Smooth muscle cell (in vitro differentiated cells): ENCODE measurements at regions not wholly inside any gene's neighbourhood (a gene's known extent, or its start where the extent isn't known, plus 50 kb on each side); places are given as distances from the start of the nearest gene placed in this dataset.

Experiments
- DNase-seq: peaks from one replicate; lab custom pipeline; 2025; ENCODE audit not compliant: unreplicated experiment; lab: John Stamatoyannopoulos, UW
- H2AFZ ChIP-seq: fragments of 200-600 bp; sonication (generic); 2 replicates; pipeline ENCODE4 v1.6.0; 2016; ENCODE audit warnings: antibody characterized with exemption, low read depth, mild to moderate bottlenecking
- H3F3A ChIP-seq: fragments of 200-600 bp; sonication (generic); 2 replicates; pipeline ENCODE4 v1.6.0; 2017; ENCODE audit warnings: antibody characterized with exemption, low read depth
- H3K27ac ChIP-seq: fragments of 200-600 bp; sonication (generic); 2 replicates; pipeline ENCODE4 v1.5.1; 2016; ENCODE audit warnings: low read depth, mild to moderate bottlenecking
- H3K27me3 ChIP-seq: fragments of 200-600 bp; sonication (generic); 2 replicates; pipeline ENCODE4 v1.6.1; 2016; ENCODE audit warnings: low read depth, mild to moderate bottlenecking
- H3K36me3 ChIP-seq: fragments of 200-600 bp; sonication (generic); 2 replicates; pipeline ENCODE4 v1.5.1; 2016; ENCODE audit warnings: low read depth
- H3K4me1 ChIP-seq: fragments of 200-600 bp; sonication (generic); 2 replicates; pipeline ENCODE4 v1.5.1; 2016; ENCODE audit warnings: low read depth
- H3K4me2 ChIP-seq: fragments of 200-600 bp; sonication (generic); 2 replicates; pipeline ENCODE4 v1.6.0; 2016; ENCODE audit warnings: mild to moderate bottlenecking
- H3K4me3 ChIP-seq: fragments of 200-600 bp; sonication (generic); 2 replicates; pipeline ENCODE4 v1.5.1; 2016; ENCODE audit warnings: mild to moderate bottlenecking
- H3K79me2 ChIP-seq: fragments of 200-600 bp; sonication (generic); 2 replicates; pipeline ENCODE4 v1.6.0; 2016; ENCODE audit warnings: low read depth, mild to moderate bottlenecking
- H3K9ac ChIP-seq: fragments of 200-600 bp; sonication (generic); 2 replicates; pipeline ENCODE4 v1.6.0; 2016; ENCODE audit warnings: low read depth
- H3K9me3 ChIP-seq: fragments of 200-600 bp; sonication (generic); replicated peaks from 2 replicates; pipeline ENCODE4 v1.5.1; 2016; ENCODE audit warnings: low read depth
- H4K20me1 ChIP-seq: fragments of 200-600 bp; sonication (generic); 2 replicates; pipeline ENCODE4 v1.6.0; 2016; ENCODE audit warnings: low read depth
- WGBS: methylation state at CpG from one replicate; pipeline ENCODE4 v1.1.7; 2016; ENCODE audit warnings: low lambda C conversion rate; 5-methylcytosine and 5-hydroxymethylcytosine counted together
- TF ChIP-seq, protein P1 (sequence below): fragments of 200-600 bp; sonication (generic); IDR thresholded peaks from 2 replicates; pipeline ENCODE4 v1.5.1; 2017; ENCODE audit warnings: borderline replicate concordance, mild to moderate bottlenecking, antibody characterized with exemption; ENCODE audit not compliant: insufficient read depth, poor library complexity, severe bottlenecking

DNA sequence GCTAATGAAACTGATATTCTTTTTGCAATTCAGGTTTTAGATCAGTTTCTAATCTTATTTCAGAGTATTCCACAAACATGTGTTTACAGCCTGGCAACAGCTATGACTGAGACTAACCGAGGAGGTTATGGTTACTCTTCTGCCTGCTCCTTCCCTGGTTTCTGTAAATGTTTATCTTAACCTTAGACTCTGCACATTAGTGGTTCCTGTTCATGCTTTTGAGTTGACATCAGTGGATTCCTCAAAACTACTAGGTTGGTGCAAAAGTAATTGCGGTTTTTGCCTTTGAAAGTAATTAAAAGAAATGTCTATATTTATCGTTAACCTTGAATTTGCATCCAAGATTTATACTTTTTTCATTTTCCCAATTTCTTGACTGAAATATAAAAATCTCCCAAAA is 237.0 kb upstream of the TSHZ3 start:
- no peaks in the 10 kb centered on the region for H3K9me3 ChIP-seq
- no peaks in the 10 kb centered on the region for H3F3A ChIP-seq
- H3K4me2 ChIP-seq, result peak overlapping the region; percentile 54
- DNase-seq, result no peak
- H3K27me3 ChIP-seq, result no peaks in the 10 kb centered on the region
- TF ChIP-seq, protein P1, sequence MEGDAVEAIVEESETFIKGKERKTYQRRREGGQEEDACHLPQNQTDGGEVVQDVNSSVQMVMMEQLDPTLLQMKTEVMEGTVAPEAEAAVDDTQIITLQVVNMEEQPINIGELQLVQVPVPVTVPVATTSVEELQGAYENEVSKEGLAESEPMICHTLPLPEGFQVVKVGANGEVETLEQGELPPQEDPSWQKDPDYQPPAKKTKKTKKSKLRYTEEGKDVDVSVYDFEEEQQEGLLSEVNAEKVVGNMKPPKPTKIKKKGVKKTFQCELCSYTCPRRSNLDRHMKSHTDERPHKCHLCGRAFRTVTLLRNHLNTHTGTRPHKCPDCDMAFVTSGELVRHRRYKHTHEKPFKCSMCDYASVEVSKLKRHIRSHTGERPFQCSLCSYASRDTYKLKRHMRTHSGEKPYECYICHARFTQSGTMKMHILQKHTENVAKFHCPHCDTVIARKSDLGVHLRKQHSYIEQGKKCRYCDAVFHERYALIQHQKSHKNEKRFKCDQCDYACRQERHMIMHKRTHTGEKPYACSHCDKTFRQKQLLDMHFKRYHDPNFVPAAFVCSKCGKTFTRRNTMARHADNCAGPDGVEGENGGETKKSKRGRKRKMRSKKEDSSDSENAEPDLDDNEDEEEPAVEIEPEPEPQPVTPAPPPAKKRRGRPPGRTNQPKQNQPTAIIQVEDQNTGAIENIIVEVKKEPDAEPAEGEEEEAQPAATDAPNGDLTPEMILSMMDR, result no peak
- H3K79me2 ChIP-seq, result no peaks in the 10 kb centered on the region
- no peaks in the 10 kb centered on the region for H3K36me3 ChIP-seq
- H4K20me1 ChIP-seq, result no peaks in the 10 kb centered on the region
- 49% methylated on average over 3 of the region's 3 CpGs for WGBS
- no peak overlapping the region for H3K4me3 ChIP-seq
- peak overlapping the region; percentile 75 for H3K27ac ChIP-seq
- no peak overlapping the region for H2AFZ ChIP-seq
- H3K9ac ChIP-seq, result no peak overlapping the region
- no peaks in the 10 kb centered on the region for H3K4me1 ChIP-seq

DNA sequence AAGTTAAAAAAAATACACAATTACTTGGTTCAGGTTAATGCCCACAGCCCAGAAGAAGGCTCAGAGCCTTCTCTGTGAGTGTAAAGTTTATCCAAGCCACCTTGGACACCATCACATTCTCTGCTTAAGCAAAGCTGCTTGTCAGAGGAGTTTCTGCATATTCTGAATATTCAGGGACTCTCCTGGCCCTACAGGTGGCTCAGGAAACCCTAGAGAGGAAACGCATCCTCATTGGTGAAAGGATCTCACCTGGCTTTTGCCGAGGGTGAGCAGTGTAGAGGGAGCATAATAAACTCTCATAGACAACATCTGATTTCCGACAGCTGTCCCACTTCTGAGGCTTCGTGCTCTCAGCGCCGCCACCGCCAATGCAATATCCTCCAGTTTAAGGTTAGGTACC is 239.9 kb upstream of the TSHZ3 start:
- Histone ChIP-seq H3K4me2 (no peak overlapping the region), H2AFZ (no peak overlapping the region), H3K4me3 (no peak overlapping the region), H3F3A (no peaks in the 10 kb centered on the region), H3K27ac (no peak overlapping the region), H3K79me2 (no peaks in the 10 kb centered on the region), H3K36me3 (no peaks in the 10 kb centered on the region), H3K4me1 (no peaks in the 10 kb centered on the region), H3K9ac (no peak overlapping the region), H3K9me3 (no peaks in the 10 kb centered on the region), H4K20me1 (no peaks in the 10 kb centered on the region), H3K27me3 (no peaks in the 10 kb centered on the region)
- WGBS, result 90% methylated on average over 7 of the region's 7 CpGs
- TF ChIP-seq, protein P1, result no peak
- no peak for DNase-seq

DNA sequence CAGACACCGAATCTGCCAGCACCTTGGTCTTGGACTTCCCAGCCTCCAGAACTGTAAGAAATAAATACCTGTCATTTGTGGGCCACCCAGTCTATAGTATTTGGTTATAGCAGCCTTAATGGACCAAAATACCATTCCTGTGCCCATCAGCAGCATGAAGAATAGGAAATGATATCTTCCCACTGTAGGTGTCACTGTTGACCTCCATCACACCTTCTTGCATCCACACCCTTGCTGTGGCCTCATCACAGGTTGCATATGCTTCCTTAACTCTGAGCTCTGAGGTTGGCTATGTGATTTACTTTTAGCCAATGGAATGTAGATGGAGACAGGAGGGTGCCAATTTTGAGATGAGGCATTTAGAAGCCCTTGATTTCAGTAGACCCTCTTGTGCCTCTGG is 242.0 kb upstream of the TSHZ3 start:
- Histone ChIP-seq H3K4me2 (no peak overlapping the region), H3K9ac (no peak overlapping the region), H4K20me1 (no peaks in the 10 kb centered on the region), H2AFZ (no peak overlapping the region), H3K36me3 (no peaks in the 10 kb centered on the region), H3K4me1 (no peaks in the 10 kb centered on the region), H3K27ac (no peak overlapping the region), H3K27me3 (peaks cover 7% of the 10 kb centered on the region), H3K9me3 (no peaks in the 10 kb centered on the region), H3K79me2 (no peaks in the 10 kb centered on the region), H3F3A (no peaks in the 10 kb centered on the region), H3K4me3 (no peak overlapping the region)
- DNase-seq, result no peak
- TF ChIP-seq, protein P1, result no peak
- whole genome bisulfite sequencing, result 93% methylated on average over 1 of the region's 1 CpG

DNA sequence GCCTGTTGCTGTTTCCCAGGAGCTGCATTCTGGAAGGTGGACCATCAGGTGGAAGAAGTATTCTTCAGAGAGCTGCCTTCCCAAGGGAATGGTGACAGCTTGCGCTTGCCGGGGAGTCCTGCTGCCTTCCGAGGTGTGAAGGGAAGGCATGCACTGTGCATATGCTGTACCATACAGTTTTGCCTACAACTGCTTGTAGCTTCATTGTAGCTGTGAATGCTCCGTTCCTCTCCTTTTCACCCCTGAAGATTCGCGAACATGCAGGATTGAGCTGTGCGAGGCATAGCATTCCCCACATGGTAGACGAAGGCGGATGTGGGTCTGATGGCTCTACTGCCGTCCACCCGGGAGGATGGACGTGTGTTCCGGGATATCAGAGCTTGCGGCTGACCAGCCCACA is 243.2 kb upstream of the TSHZ3 start:
- H3K9ac ChIP-seq, result no peak overlapping the region
- H3K9me3 ChIP-seq, result no peaks in the 10 kb centered on the region
- H3K36me3 ChIP-seq, result no peaks in the 10 kb centered on the region
- no peak overlapping the region for H2AFZ ChIP-seq
- peaks cover 7% of the 10 kb centered on the region for H3K27me3 ChIP-seq
- H4K20me1 ChIP-seq, result no peaks in the 10 kb centered on the region
- no peaks in the 10 kb centered on the region for H3F3A ChIP-seq
- no peaks in the 10 kb centered on the region for H3K4me1 ChIP-seq
- WGBS, result 93% methylated on average over 14 of the region's 14 CpGs
- TF ChIP-seq, protein P1, result no peak
- no peaks in the 10 kb centered on the region for H3K79me2 ChIP-seq
- H3K4me3 ChIP-seq, result no peak overlapping the region
- no peak overlapping the region for H3K4me2 ChIP-seq
- DNase-seq, result no peak
- no peak overlapping the region for H3K27ac ChIP-seq
